ENCODE measurements at regions not wholly inside any gene's neighbourhood (a gene's known extent, or its start where the extent isn't known, plus 50 kb on each side); places are given as distances from the start of the nearest gene placed in this dataset.

DNA sequence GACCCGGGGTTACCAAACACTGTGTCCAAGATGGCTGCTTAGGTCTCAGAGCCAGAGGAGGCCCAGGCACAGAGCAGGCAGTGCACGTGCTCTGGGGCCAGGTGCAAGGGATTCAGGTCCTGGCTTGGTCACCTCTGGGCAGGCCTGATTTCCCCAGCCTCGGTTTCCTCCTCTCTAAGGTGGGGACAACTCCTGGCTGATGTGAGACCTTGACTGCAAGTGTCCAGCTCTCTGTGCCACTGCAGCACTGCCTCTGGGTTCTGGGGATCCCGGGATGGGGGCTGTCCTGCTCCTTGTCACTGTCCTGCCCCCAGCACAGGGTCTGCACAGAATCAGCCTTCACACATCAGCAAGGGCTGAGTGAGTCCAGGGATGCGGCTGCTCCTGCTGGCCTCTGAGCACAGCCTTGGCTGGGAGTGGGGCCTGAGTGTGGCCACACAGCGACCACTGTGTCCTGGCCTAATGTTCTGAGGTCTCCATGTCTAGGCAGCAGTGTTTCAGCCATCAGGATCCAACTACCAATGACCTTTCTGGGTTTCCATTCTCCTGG, 170.2 kb upstream of the HDAC4 start:
- Histone ChIP-seq H3K9ac (ENCODE audit: insufficient read depth in 1 of 2, low read depth in 2 of 2, low read length in 2 of 2) (no peak overlapping the region), H3K4me1 (replicated peaks in 1 of 2; ENCODE audit: control insufficient read depth in 2 of 2, insufficient read depth in 2 of 2, low read length in 2 of 2) (no peaks in the 10 kb centered on the region), H3K4me3 (no peak overlapping the region), H3K9me1 (ENCODE audit: control insufficient read depth, insufficient read depth, low read length) (no peaks in the 10 kb centered on the region), H2AFZ (ENCODE audit: low read depth, low read length) (no peak overlapping the region), H3K79me2 (ENCODE audit: control insufficient read depth, insufficient read depth, low read length) (no peaks in the 10 kb centered on the region), H3K4me2 (ENCODE audit: insufficient read depth, low read length) (no peak overlapping the region), H3K9me3 (replicated peaks; ENCODE audit: control insufficient read depth, insufficient read depth, low read depth, low read length) (no peaks in the 10 kb centered on the region), H4K20me1 (replicated peaks; ENCODE audit: control insufficient read depth, insufficient read depth, low read length) (no peaks in the 10 kb centered on the region), H3K36me3 (ENCODE audit: control insufficient read depth, insufficient read depth, low read length) (no peaks in the 10 kb centered on the region), H3K27ac (ENCODE audit: extremely low read depth, low read depth, low read length) (no peak overlapping the region), H3K27me3 (ENCODE audit: control insufficient read depth in 2 of 2, insufficient read depth in 2 of 2, low read length in 2 of 2) (peaks cover 0 to 50% of the 10 kb centered on the region in 2 experiments; a peak in 2 of 5 replicates)
- intact Hi-C loops (cut with micrococcal nuclease) = no loop called here
- in situ Hi-C loops (cut with MboI) = no loop called here
- no TSS peak for BruUV-seq (replicated peaks)
- ChIA-PET POLR2A (interaction anchor here (0.6 kb wide), 1 partner anchor 8 kb away, joined by 4 read pairs; no protein-coding TSS in a partner anchor), CTCF (ENCODE audit: low intra/inter-chr PET ratio) (no interaction called here)
- 0% methylated on average over 4 of the region's 6 CpGs for WGBS (ENCODE audit: insufficient coverage, low coverage, missing lambda C conversion rate)
- ATAC-seq = no peak
- TF ChIP-seq, protein P1, sequence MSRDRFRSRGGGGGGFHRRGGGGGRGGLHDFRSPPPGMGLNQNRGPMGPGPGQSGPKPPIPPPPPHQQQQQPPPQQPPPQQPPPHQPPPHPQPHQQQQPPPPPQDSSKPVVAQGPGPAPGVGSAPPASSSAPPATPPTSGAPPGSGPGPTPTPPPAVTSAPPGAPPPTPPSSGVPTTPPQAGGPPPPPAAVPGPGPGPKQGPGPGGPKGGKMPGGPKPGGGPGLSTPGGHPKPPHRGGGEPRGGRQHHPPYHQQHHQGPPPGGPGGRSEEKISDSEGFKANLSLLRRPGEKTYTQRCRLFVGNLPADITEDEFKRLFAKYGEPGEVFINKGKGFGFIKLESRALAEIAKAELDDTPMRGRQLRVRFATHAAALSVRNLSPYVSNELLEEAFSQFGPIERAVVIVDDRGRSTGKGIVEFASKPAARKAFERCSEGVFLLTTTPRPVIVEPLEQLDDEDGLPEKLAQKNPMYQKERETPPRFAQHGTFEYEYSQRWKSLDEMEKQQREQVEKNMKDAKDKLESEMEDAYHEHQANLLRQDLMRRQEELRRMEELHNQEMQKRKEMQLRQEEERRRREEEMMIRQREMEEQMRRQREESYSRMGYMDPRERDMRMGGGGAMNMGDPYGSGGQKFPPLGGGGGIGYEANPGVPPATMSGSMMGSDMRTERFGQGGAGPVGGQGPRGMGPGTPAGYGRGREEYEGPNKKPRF (IDR thresholded peaks at IDR 0.05; ENCODE audit: low read depth, low read length) = no peak
- TF ChIP-seq PTRF (tag; IDR thresholded peaks at IDR 0.05) = no peak
- no peak for TF ChIP-seq GATAD2B (IDR thresholded peaks at IDR 0.05; ENCODE audit: borderline replicate concordance)
- TF ChIP-seq, protein P2, sequence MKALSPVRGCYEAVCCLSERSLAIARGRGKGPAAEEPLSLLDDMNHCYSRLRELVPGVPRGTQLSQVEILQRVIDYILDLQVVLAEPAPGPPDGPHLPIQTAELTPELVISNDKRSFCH (CRISPR knock-in tag; IDR thresholded peaks at IDR 0.05) = no peak
- TF ChIP-seq, protein P2 (tag; IDR thresholded peaks at IDR 0.05) = no peak
- TF ChIP-seq STAG1 (CRISPR knock-in tag; IDR thresholded peaks at IDR 0.05; ENCODE audit: borderline replicate concordance) = no peak
- no peak for TF ChIP-seq FOXP1 (CRISPR knock-in tag; IDR thresholded peaks at IDR 0.05)
- TF ChIP-seq ZNF23 (CRISPR knock-in tag; IDR thresholded peaks at IDR 0.05) = no peak
- TF ChIP-seq CXXC5 (CRISPR knock-in tag; IDR thresholded peaks at IDR 0.05) = no peak
- TF ChIP-seq ZNF407 (IDR thresholded peaks at IDR 0.05; ENCODE audit: low read depth) = no peak
- FAIRE-seq = no peak
- no peak for DNase-seq (ENCODE audit: extremely low read depth in 1 of 4, low spot score in 3 of 4)
